Tibial nerve (tissue), 4 donors: ENCODE measurements at regions not wholly inside any gene's neighbourhood (a gene's known extent, or its start where the extent isn't known, plus 50 kb on each side); places are given as distances from the start of the nearest gene placed in this dataset.

Source experiments
- CTCF ChIP-seq, 5 experiments: fragments of 200-600 bp in 3 of 5; fragments of 450-650 bp in 2 of 5; sonication (generic) in 3 of 5; IDR thresholded peaks; one replicate each; pipeline ENCODE4 v1.5.1; 2016 to 2019; ENCODE audit warnings: antibody characterized with exemption in 5 of 5, mild to moderate bottlenecking in 3 of 5, moderate library complexity in 2 of 5
- EP300 ChIP-seq, 2 donors: sonication (generic); formaldehyde crosslinking; IDR thresholded peaks; one replicate each; pipeline ENCODE4 v1.6.1; 2017; ENCODE audit warnings: antibody characterized with exemption in 2 of 2, mild to moderate bottlenecking in 1 of 2
- POLR2A ChIP-seq, 2 donors: fragments of 450-650 bp; IDR thresholded peaks; one replicate each; pipeline ENCODE4 v1.6.1; 2017; ENCODE audit warnings: antibody characterized with exemption in 2 of 2, mild to moderate bottlenecking in 2 of 2, moderate library complexity in 2 of 2

GRCh38 chr10:128976856-128977255 is 490.2 kb upstream of the MGMT start:
- TF ChIP-seq CTCF (IDR thresholded peaks at IDR 0.05) (no peak), POLR2A (IDR thresholded peaks at IDR 0.05) (no peak), EP300 (IDR thresholded peaks at IDR 0.05) (no peak)
